G401 (cell line): ENCODE measurements at regions not wholly inside any gene's neighbourhood (a gene's known extent, or its start where the extent isn't known, plus 50 kb on each side); places are given as distances from the start of the nearest gene placed in this dataset.
"Not testable (repeated sequence)": the region's sequence is repeated elsewhere in the genome, so short reads cannot be mapped to it uniquely, and the experiment has no call there.

ENCODE experiments used
- DNase-seq: peaks from one replicate; pipeline ENCODE4 v3.0.0-alpha.2; 2015; ENCODE audit warnings: low spot score
- in situ Hi-C: cut with HindIII; loops from 2 replicates; pipeline ENCODE4 v1.10.0; 2016; ENCODE audit warnings: low sequenced_read_pairs, mixed read lengths

GRCh38 chr2:184197413-184197812 lies 400.9 kb upstream of the ZNF804A start:
- in situ Hi-C loops: no loop called here
- no peak for DNase-seq

GRCh38 chr2:184198791-184199190 lies 399.5 kb upstream of the ZNF804A start:
- DNase-seq, in situ Hi-C loops: not testable (repeated sequence)

DNA sequence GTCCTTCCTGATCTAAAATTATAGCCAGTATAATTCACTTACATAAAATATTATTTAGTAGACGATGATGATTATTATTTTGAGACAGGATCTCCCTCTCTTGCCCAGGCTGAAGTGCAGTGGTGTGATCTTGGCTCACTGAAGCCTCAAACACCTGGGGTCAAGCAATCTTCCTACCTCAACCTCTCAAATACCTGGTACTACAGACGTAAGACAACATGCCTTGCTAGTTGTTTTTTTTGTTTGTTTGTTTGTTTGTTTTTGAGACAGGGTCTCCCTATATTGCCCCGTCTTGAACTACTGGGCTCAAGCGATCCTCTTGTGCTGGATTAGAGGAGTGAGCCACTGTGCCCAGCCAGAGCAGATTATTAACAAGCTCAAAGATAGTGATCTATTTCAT lies 399.1 kb upstream of the ZNF804A start:
- no peak for DNase-seq
- in situ Hi-C loops: no loop called here

DNA sequence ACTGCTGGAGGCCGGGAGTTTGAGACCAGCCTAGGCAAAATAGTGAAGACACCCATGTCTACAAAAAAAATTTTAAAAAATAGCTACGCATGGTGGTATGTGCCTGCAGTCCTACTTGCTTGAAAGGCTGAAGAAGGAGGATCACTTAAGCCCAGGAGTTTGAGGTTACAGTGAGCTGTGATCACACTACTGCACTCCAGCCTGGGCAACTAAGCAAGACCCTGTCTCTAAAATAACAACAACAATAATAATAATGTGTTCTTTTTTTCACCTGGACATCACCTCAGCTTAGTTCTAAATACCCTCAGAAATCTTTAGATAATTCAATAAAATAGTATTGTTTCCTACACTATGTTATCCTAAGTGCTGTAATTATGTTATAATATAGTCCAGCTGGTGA lies 397.1 kb upstream of the ZNF804A start:
- no peak for DNase-seq
- in situ Hi-C loops: no loop called here

GRCh38 chr2:184203661-184204060 lies 394.7 kb upstream of the ZNF804A start:
- in situ Hi-C loops: no loop called here
- peak; percentile 28 for DNase-seq

DNA sequence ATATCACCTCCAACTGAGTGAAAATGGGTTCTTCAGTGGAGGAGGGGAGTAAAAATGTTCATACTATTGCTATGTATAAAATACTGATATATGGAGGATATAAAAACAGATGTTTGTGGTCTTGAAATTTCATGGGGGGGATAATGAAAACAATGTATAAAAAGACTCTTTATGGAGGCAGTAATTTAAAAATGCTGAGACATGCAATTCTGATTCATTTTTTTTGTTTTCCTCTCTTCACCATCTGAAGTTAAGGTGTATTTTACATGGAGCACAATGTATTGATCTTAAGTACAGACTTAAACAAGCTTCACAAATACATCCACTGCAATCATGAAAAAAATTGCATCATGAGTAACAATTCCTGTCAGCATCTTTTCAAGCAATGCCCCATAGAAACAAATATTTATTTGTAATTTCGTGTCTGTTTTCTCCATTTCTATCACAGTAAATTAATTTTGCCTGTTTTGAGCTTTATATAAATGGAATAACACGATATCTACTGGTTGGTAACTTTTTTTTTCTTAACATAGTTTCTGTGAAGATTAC lies 393.2 kb upstream of the ZNF804A start:
- DNase-seq: no peak
- in situ Hi-C loops: no loop called here

DNA sequence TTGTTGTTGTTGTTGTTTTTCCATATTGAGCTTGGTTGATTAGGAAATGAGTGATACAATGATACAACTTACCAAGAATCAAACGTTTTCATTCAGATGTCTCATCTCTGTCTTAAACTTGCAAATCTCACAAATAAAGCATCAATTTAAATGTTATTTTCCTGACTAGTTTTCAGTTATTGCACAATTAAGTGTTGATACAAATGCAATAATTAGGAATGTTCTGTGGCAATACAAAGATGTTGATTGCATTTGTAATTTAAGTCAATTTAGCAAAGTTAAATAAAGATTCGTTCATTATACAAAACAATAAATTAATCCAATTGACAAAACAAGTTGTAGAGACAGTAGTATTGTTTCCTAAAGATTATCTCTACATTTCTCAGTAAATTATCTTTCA lies 392.3 kb upstream of the ZNF804A start:
- no peak for DNase-seq
- in situ Hi-C loops: no loop called here

- in situ Hi-C loops: no loop called here
- no peak for DNase-seq
Measured at GRCh38 chr2:184210329-184210728, 388.0 kb upstream of the ZNF804A start.

- in situ Hi-C loops: no loop called here
- DNase-seq: no peak
Measured at GRCh38 chr2:184215745-184216144, 382.6 kb upstream of the ZNF804A start.

DNA sequence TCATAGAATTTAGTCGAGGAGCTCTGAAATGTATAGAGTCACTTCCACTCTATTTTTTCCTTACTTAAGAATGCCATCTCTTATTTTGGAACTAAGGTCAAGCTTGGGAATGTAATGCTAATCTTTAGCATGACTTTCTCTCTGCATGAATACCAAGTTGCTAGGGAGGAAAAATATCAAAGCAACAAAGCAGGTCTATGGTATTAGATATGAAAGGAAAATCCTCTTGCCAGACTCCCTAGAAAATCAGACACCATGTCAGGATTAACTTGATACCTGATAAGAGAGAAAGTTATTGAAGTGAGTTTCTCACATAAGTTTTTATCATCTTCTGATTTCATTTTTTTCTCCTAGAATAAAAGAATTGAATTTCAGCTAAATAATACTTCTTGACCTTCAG lies 341.7 kb upstream of the ZNF804A start:
- in situ Hi-C loops: no loop called here

GRCh38 chr2:184261331-184261730 lies 337.0 kb upstream of the ZNF804A start:
- in situ Hi-C loops: no loop called here
- DNase-seq: no peak

More for the DNA sequence above, 341.7 kb upstream of the ZNF804A start:
- no peak for DNase-seq

GRCh38 chr2:184261818-184262217 lies 336.5 kb upstream of the ZNF804A start:
- in situ Hi-C loops: no loop called here
- no peak for DNase-seq

GRCh38 chr2:184268900-184269477 lies 329.3 kb upstream of the ZNF804A start:
- DNase-seq: no peak

GRCh38 chr2:184270660-184271059 lies 327.7 kb upstream of the ZNF804A start:
- in situ Hi-C loops: no loop called here
- DNase-seq: no peak

More at GRCh38 chr2:184268900-184269477, 329.3 kb upstream of the ZNF804A start:
- in situ Hi-C loops: no loop called here

GRCh38 chr2:184272056-184272455 lies 326.3 kb upstream of the ZNF804A start:
- in situ Hi-C loops: no loop called here
- DNase-seq: no peak

GRCh38 chr2:184294831-184295230 lies 303.5 kb upstream of the ZNF804A start:
- in situ Hi-C loops: no loop called here
- no peak for DNase-seq

DNA sequence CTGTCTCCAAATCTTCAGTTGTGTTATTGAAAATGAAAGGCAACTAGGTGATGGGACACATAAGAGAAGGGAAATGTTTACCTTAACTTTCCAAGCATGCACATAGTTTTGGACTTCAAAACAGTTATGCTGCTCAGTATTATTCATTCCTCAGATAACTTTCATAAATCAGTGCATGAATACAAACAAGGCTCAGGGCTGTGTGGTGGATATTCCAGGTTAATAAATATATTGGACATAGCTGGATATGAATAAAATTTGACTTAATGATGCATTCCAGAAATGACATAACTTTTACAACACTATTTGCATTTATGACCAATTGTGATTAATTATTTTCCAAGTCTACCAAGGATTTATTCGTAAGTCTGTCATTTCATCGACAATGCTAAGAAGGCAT lies 301.2 kb upstream of the ZNF804A start:
- DNase-seq: no peak
- in situ Hi-C loops: no loop called here

- in situ Hi-C loops: no loop called here
- DNase-seq: no peak
Measured at GRCh38 chr2:184302506-184302905, 295.8 kb upstream of the ZNF804A start.

- in situ Hi-C loops: no loop called here
- DNase-seq: no peak
Measured at GRCh38 chr2:184304006-184304405, 294.3 kb upstream of the ZNF804A start.

DNA sequence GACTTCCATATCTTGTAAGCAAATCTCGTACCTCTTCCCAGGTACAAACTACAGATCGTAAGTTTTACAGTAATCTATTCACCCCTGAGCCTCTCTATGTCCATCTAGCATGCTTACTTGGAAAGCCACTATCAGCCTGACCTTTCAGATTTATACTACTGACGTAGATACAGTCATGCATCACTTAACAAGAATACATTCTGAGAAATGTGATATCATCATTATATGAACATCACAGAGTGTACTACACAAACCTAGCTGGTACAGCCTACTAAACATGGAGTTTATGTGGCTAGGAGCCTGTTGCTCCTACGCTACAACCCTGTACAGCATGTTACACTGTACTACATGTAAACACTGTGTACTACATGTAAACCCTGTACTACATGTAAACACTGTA lies 293.2 kb upstream of the ZNF804A start:
- in situ Hi-C loops: no loop called here
- DNase-seq: no peak

GRCh38 chr2:184308706-184309105 lies 289.6 kb upstream of the ZNF804A start:
- no peak for DNase-seq
- in situ Hi-C loops: no loop called here
